ENCODE measurements at regions not wholly inside any gene's neighbourhood (a gene's known extent, or its start where the extent isn't known, plus 50 kb on each side); places are given as distances from the start of the nearest gene placed in this dataset.
"Not testable (repeated sequence)": the region's sequence is repeated elsewhere in the genome, so short reads cannot be mapped to it uniquely, and the experiment has no call there.

DNA sequence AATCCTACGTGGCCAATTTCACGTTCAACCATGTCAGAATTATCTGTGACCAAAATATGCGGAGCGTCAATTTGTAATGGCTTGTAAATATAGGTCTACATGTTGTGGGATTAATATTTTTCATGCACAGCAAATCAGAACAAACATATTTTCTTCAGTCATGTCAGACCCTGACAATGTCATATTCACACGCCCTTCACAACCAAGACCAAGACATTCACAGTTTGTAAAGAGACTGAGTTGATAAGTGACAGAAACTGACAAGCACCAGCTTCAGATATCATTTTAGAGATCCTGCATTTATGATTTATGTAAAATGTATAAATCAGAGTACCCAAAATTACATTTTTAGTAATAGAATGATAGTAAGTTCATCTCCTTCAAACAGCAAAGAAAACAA is 57.3 kb upstream of the NOVA1 start:
- no peak for DNase-seq

DNA sequence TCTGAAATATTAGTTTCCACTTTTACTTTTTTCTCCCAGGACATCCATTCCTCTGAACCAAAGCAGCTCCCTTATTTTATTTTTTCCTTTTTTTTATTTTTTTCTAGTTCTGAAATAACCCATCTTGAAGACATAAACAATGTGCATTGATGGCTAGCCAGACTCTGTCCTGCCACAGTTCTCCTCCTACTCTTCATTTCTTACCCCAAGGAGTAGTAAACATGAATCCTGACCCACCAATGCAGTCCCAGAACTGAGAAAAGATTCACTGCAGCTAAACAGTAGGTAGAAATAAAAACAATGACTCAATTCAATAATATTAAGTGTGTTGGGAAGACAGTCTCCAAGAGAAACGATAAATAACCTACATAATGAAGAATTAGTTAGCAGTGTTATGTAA is 65.7 kb upstream of the NOVA1 start:
- no peak for DNase-seq

DNA sequence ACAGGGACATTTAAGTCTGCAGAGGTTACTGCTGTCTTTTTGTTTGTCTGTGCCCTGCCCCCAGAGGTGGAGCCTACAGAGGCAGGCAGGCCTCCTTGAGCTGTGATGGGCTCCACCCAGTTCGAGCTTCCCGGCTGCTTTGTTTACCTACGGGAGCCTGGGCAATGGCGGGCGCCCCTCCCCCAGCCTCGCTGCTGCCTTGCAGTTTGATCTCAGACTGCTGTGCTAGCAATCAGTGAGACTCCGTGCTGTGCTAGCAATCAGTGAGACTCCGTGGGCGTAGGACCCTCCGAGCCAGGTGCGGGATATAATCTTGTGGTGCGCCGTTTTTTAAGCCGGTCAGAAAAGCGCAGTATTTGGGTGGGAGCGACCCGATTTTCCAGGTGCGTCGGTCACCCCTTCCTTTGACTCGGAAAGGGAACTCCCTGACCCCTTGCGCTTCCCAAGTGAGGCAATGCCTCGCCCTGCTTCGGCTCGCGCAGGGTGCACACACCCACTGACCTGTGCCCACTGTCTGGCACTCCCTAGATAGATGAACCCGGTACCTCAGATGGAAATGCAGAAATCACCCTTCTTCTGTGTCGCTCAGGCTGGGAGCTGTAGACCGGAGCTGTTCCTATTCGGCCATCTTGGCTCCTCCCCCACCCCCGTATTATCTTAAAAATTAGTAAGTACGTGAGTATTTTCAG is 81.0 kb upstream of the NOVA1 start:
- DNase-seq: not testable (repeated sequence)

DNA sequence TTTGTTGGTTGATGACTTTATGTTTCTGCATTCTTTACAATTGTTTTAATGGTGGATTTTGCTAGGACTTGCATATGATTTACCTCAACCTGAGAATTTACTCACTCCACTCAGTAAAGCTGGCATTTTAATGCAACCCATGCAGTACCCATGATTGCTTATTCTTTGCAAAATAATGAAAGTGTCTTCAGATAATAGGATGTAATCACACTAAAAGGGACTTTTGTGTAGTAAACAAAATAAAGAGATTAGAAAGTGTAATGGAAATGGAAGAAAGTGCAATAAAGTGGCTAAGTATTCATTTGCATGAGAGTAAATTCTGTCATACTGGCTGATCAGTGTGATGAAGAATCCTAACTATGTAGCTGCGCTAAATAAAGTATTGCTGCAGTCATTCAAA is 87.6 kb upstream of the NOVA1 start:
- DNase-seq: no peak

DNA sequence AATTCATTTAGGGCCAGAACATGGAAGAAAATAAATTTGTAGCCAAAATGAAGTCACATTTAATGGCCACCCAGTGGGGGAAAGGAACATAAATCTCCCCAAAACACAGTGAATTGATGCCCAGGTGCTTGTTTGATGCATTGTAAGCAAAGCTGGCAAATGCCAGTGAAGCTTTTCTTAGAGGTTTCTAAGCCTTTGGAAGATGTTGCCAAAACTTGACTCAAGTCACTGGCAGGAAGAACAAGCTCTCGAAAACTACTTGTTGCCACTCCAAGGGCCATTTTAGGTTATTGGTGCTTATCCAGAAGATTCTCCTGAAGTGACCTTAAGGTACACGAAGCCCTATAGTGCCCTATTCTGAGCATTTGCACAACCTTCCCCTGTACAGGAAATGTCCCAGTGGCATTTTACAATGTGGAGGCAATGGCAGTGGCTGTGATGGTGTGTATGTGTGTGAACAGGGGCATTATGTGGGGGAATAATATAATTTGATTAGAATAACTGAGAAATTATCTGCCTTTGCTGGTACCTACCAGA is 89.5 kb upstream of the NOVA1 start:
- no peak for DNase-seq

DNA sequence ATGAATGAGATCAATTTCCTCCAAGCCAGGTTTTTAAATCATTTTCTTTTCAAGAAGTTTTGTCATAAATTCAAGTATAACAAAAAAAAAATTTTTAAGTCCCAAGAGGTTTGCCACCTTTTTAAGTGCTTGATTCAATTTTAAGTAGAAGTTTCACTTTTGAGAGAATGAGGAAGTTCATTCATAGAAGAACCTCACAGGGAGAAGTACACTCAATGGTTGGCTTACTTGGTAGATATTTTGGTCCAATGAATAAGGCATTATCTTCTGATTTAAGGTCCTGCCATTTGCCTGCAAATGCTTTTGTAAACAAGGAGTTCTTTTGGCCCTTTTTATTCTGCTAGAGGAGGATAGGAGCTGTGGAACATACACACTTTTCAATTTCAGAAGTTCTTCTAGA is 96.7 kb upstream of the NOVA1 start:
- no peak for DNase-seq

DNA sequence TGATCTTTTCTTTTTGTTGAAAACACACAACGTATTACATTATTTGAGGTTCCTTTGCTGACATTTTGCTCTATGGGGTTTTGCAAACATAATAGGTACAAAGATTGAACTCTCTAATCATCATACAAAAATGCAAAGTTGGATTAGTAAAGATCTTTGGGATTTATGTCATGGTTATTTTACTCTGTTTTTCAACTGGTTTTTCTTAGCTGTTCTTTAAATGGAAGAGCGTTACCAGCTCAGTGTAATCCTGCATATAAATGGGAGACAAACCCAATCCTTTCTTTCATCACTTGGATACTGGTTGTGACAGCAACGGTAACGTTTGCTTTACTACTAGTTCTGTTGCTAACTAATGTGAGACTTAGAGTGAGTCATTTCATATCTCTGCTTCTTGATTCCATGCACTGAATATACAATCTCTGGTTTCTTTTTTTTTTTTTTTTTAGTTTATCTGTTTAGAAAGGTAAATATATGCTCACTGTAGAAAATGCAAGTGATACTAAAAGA is 104.9 kb upstream of the NOVA1 start:
- DNase-seq: no peak

DNA sequence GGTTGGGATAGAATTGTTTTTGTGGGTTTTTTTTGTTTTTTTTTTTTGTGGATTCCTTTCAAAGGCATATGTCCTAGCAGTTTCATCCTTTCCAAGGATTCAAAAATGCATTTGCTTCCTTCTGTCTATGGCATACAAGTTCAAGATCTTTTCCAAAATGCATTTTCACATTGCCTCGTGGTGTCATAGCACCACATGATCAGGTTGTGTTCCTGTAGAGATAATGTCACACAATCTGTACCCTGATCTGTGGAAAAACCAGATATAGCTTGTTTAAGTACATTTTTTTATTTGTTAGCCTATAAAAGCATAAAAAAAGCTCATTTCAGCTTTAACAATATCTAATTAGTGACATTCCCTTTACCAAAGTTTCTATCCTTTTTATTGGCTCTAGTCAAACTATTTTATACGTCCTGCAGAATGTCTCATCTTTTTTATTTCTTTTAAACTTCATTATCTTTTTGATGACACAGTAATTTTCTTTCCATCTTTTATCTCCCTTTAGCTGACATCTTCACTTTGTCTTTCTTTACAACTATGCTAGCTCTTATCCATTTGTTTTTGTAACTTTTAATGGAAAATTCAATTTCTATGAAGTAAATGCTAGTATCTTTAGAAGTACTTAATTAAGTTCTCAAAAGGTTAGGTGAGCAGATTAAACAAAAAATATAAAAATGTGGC is 106.0 kb upstream of the NOVA1 start:
- no peak for DNase-seq

DNA sequence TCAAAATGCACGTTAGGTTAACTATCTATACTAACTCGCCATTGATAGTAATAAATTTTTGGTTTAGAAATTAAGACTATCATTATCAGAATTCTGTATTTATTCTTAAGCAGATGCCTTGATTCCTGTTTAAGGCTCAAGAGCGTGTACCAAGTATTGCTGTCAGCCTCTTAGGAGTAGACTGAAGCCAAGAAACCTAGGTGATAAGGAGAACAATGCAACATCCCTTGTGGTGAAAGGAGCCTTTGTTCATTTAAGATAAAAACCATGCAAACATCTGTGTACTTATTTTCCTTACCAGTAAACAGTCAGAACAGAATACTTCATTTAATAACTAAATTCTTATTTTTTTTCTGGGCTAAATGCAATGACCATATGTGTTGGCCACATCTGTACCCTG is 109.4 kb upstream of the NOVA1 start:
- DNase-seq: no peak

DNA sequence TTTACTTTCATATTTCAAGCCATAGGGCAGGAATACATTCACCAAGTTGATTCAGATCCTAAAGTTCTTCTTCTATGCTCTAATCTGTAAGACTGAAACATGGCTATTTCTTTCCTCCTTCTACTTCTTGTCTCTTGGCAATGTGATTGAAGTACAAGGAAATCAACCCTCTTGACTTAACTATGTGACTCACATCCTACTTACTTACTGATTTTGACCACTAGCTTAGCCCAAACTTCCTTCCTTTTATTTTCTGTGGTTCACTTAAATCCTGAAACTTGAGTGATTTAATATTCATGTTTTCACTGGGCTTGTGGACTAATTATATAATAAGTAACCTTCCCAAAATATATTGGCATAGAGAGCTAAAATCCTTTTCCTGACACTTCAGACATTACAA is 111.2 kb upstream of the NOVA1 start:
- no peak for DNase-seq

DNA sequence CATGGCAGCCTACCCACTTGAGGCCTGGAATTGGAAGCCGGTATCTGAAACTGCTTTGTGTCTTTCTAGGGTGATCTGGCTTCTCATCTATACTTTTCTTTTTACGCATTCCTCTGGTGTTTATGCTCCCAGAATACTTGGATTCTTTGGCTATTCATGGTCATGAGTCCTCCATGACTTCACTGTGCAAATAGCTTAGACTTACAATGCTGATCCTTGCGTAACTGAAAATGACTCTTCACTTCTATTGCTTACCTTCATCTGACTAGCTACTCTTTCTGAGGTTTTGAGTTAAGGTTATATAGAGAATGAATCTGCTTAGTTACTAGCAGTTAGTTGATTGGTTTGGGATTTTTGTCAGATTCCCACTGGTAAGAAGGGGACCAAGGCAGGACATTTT is 121.7 kb upstream of the NOVA1 start:
- no peak for DNase-seq

DNA sequence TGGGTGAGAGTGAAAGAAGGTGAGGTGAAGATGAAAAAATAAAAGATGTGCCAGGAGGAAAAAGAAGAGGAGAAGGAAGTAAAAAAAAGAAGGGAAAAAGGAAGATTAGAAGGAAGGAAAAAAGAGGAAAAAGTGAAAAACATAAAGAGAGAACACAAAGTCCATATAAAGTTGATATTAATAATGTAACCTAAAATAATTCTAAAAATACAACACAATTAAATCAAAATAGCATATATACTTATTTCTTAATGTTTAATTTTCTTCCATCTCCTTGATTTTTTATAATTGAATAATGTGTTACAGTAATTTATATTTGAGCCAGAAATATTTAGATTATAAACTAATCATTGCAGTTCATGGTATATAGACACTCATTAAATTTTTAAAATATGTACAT is 124.4 kb upstream of the NOVA1 start:
- DNase-seq: no peak

DNA sequence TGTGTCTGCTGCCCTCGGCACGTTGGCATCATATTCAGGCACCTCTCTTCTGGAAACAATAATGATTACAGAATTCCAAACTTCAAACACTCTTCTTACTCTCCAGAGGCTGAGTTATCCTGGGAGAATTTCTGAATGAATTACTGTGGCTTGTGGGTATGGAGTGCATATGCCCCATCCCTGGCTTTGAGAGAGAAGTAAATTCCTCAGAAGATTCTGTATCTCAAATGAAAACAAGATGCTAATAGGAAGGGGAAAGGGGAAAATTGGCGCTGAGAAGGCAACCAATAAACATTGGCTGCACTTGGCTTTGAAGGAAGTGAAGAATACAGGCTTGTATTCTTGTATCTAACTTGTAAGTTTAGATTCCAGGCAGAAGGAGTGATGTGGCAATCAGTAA is 132.0 kb upstream of the NOVA1 start:
- DNase-seq: no peak

DNA sequence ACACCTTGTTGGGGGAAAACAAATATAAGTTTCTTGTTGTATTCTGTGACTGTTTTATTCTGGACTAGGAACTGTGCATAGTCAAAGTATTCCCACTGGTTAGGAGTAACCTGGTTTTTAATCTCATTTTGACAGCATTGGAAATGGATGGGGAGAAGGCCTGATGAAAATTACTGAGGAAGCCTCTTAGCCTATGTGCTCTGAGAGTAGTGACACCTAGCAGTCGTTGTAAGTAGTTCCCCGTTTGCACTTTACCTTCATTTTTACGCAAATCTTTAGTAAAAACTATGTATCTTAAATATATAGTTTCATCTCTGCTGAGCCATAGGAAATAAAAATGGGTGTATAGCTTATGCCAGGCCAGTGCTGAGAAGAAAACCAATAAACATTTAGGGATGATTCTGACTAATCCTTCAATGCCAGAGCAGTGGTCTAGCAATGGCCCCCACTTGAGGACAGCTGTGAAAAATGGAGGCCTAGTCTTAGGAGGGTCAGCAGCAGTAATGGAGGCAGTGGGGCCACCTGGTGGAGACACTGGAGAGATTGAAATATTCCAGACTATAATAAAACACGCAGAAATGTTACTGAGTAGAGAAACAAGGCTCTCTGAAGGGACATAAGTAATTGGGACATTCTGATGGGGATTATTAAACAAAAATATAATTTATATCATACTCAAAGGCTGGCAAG is 133.2 kb upstream of the NOVA1 start:
- DNase-seq: no peak

DNA sequence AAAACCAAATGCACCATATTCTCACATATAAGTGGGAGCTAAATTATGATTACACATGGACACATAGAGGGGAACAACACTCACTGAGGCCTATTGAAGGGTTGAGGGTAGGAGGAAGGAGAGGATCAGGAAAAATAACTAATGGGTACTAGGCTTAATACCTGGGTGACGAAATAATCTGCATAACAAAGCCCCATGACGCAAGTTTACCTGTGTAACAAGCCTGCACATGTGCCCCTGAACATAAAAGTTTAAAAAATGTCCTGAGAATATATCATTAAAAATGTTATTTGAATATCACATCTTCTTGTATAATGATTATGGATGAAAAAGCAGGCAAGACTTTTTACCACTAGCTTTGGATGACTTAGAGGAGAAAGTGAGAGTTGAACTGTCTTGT is 138.0 kb upstream of the NOVA1 start:
- no peak for DNase-seq

DNA sequence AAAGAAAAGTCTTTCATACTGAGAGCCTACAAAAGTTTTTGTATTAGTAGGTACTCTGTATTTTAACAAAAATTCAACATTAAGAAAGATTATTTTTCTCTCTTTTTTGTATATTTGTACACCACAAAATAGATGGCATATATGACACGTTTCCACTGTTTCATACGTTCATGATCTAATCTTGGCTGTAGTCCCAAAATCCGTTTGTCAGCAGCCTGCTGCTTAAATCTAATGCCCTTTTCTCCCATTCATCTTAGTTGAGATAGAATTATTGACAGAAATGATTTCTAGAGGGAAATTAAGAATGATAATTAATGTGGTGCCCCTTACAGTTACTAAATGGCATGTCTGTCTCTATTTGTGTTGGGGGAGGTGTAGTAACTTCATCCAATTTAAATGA is 140.7 kb upstream of the NOVA1 start:
- DNase-seq: no peak

DNA sequence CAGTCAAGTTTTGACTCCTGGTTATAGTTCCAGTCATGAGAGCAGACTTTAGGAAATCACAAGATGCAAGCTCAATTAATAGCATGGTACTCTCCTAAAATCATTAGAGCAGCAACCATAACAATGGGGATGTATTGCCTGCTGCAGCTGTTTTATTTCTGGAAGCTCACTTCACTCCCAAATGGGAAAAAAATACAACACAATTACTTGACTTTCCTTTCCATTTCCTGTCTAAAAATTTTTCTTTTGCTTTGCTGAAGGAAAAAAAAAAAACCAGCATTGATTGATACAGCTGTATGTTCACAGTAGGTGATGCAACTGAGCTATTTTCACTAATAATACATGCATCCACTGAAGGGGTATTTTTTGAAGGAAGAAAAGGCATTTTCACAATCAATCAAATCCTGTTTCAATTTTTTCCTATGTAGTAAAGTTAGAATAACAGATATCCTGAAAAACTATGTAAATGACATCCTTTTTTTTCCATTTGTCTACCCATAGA is 143.9 kb upstream of the NOVA1 start:
- DNase-seq: no peak

DNA sequence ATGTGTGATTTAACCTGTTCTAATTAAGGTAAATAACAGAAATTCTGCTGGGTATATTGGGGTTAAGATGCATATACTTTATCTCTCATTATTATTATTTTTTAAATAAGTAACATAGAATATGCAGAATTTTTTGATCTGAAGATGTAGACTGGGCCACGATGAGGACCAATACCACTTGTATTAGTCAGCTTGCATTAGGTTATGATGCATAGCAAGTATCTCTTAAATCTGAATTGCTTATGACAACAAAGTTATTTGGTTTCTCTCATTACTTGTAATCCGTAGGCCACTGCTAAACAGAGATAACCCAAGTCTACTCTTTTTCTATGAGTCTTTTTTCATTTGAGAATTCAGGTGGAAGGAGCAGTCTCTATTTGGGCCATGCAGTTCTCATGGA is 145.5 kb upstream of the NOVA1 start:
- DNase-seq: no peak

DNA sequence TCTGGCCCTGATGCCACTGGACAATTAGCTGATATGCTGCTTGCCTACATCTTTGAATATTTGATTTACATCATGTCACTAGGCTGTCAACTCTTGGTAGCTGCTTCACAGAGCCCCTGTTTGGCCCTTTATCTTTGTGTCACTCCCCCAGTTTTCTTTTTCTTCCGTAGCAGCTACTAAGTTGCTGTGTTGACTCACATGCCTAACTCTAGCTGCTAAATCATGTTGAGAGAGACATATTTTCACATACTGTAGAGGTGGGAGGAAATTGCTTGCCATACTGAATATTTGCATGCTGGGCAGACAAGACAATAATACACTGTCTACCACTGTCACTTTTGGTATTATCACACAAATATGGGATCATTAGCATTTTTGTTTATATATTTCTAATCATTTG is 147.1 kb upstream of the NOVA1 start:
- no peak for DNase-seq

DNA sequence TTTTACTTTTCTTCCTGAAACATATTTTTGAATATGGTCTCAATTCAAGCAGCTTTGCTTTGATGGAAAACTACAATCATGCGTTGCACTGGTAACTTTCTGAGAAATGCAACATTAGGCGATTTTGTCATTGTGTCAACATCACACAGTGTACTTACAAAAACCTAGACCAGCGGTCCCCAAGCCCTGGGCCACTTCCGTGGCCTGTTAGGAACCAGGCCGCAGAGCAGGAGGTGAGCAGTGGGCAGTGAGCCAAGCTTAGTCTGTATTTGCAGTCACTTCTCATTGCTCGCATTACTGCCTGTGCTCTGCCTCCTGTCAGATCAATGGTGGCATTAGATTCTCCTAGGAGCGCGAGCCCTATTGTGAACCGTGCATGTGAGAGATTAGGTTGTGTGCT is 163.7 kb upstream of the NOVA1 start:
- no peak for DNase-seq

DNA sequence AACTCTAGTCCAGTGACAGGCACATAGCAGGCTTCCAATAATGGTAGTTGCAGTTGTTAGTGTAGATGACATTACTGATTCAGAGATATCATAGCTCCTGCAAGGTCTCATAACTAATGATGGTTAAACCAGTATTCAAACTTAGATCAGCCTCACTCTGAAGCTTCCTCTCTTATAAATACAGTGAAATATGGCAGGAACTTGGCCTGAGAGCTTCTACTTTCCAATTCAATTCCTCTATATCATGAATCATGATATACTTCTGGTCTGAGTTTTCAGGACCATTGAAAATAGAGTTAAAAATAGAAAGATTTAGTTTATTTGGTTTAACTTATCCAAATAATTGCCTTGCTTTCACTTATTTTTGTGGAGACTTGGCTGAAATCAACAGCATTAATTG is 167.5 kb upstream of the NOVA1 start:
- no peak for DNase-seq

DNA sequence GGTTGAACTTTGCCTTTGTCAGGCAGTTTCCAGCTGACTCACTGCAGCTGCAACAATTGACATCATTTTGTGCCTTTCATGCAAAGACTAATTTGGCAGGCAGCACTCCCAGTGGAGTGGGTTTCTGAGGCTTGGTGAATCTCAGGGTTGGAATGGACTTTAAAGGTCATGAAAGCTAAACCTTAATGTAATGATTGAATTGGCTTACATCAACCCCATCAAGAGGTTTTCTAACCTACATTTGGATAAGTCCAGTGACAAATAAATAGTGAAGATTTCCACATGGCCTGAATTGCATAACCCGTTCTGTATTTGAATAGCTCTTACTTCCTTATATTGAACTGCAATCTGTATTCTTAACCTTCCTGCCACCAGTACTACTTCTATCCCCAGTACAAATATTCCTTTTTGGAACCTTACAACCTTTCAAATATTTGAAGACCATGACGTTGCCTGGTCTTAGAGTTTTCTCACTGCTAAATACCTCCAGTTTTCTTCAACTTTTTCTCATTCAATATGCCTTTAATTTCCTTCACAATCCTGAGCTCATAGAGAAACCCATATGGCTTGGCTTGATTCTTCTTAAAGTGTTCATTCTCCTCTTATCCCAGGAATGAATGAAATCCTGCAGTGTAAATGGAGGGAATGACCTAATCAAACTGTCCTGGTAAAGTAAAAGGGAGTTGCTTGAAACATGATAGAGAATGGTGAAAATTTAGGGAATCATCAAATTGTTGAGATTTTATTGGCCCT is 168.1 kb upstream of the NOVA1 start:
- no peak for DNase-seq

DNA sequence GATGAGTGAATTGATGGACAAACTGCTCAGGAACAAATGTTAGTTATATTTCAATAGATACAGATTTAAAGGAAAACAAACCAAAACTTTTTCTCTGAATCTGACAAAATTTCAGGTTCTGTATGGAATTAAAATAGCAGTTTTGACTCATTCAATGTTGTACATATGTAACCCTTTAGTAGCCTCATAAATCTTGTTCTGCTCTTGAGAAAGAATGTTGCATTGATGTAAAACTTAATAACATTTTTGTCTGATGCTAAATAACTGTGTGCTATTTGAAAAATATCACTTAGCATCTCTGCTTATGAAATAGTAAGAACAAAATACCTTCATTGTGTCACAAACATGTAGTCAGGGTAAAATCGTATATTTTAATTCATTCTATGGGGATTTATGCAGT is 168.9 kb upstream of the NOVA1 start:
- no peak for DNase-seq
